ENCODE measurements at regions not wholly inside any gene's neighbourhood (a gene's known extent, or its start where the extent isn't known, plus 50 kb on each side); places are given as distances from the start of the nearest gene placed in this dataset.

- Histone ChIP-seq H3K9me3 (replicated peaks; ENCODE audit: control insufficient read depth, insufficient read depth, low read length) (no peaks in the 10 kb centered on the region), H4K20me1 (replicated peaks; ENCODE audit: control insufficient read depth, extremely low read depth, insufficient read depth, low read length) (no peaks in the 10 kb centered on the region), H3K27ac (ENCODE audit: insufficient read depth, low read depth, low read length) (no peak overlapping the region), H3K4me3 (replicated peaks in 1 of 3; ENCODE audit: insufficient read depth in 1 of 3, low read depth in 1 of 3, low read length in 3 of 3) (no peak overlapping the region), H3K27me3 (ENCODE audit: control insufficient read depth in 2 of 2, insufficient read depth in 2 of 2, low read length in 2 of 2) (no peaks in the 10 kb centered on the region), H3K79me2 (ENCODE audit: control insufficient read depth, insufficient read depth, low read length) (no peaks in the 10 kb centered on the region), H3K9me1 (replicated peaks; ENCODE audit: control insufficient read depth, extremely low read depth, insufficient read depth, low read length) (no peaks in the 10 kb centered on the region), H3K9ac (replicated peaks; ENCODE audit: extremely low read depth, insufficient read depth, low read length) (no peak overlapping the region), H3K4me1 (ENCODE audit: control insufficient read depth, extremely low read depth, insufficient read depth, low read length) (no peaks in the 10 kb centered on the region), H3K4me2 (ENCODE audit: insufficient read depth, low read length) (no peak overlapping the region), H2AFZ (ENCODE audit: low read depth, low read length) (no peak overlapping the region), H3K36me3 (ENCODE audit: control insufficient read depth in 2 of 2, extremely low read depth in 1 of 2, insufficient read depth in 2 of 2, low read length in 2 of 2) (no peaks in the 10 kb centered on the region)
- no peak for TF ChIP-seq GATA2 (IDR thresholded peaks at IDR 0.05; ENCODE audit: insufficient read depth, insufficient read length, low read depth, low read length)
- no peak for TF ChIP-seq FOS (IDR thresholded peaks at IDR 0.05; ENCODE audit: borderline replicate concordance, insufficient read depth, low read length)
- TF ChIP-seq CTCF (IDR thresholded peaks at IDR 0.05; ENCODE audit: extremely low read depth in 1 of 2, insufficient read depth in 1 of 2, low read depth in 1 of 2, low read length in 2 of 2): no peak
- FAIRE-seq (no peak), DNase-seq (ENCODE audit: low read depth, low spot score) (no peak)
- no TSS peak for BruUV-seq (replicated peaks)
- dilution Hi-C loops (cut with MboI; ENCODE audit: extremely low pct_ligation_motif_present, low sequenced_read_pairs) (no loop called here), intact Hi-C loops (cut with micrococcal nuclease) (no loop called here)
- ChIA-PET POLR2A (no interaction called here), CTCF (no interaction called here)
Observed at GRCh38 chr17:72494566-72494965, 373.7 kb downstream of the SOX9 start.

GRCh38 chr17:72496461-72496860 lies 375.6 kb downstream of the SOX9 start:
- Histone ChIP-seq H3K9me1 (replicated peaks; ENCODE audit: control insufficient read depth, extremely low read depth, insufficient read depth, low read length) (no peaks in the 10 kb centered on the region), H3K27me3 (ENCODE audit: control insufficient read depth in 2 of 2, insufficient read depth in 2 of 2, low read length in 2 of 2) (no peaks in the 10 kb centered on the region), H2AFZ (ENCODE audit: low read depth, low read length) (no peak overlapping the region), H3K4me2 (ENCODE audit: insufficient read depth, low read length) (no peak overlapping the region), H3K4me3 (replicated peaks in 1 of 3; ENCODE audit: insufficient read depth in 1 of 3, low read depth in 1 of 3, low read length in 3 of 3) (no peak overlapping the region), H3K9ac (replicated peaks; ENCODE audit: extremely low read depth, insufficient read depth, low read length) (no peak overlapping the region), H3K27ac (ENCODE audit: insufficient read depth, low read depth, low read length) (no peak overlapping the region), H3K4me1 (ENCODE audit: control insufficient read depth, extremely low read depth, insufficient read depth, low read length) (no peaks in the 10 kb centered on the region), H4K20me1 (replicated peaks; ENCODE audit: control insufficient read depth, extremely low read depth, insufficient read depth, low read length) (no peaks in the 10 kb centered on the region), H3K9me3 (replicated peaks; ENCODE audit: control insufficient read depth, insufficient read depth, low read length) (no peaks in the 10 kb centered on the region), H3K36me3 (ENCODE audit: control insufficient read depth in 2 of 2, extremely low read depth in 1 of 2, insufficient read depth in 2 of 2, low read length in 2 of 2) (no peaks in the 10 kb centered on the region), H3K79me2 (ENCODE audit: control insufficient read depth, insufficient read depth, low read length) (no peaks in the 10 kb centered on the region)
- no TSS peak for BruUV-seq (replicated peaks)
- no peak for FAIRE-seq
- CTCF ChIA-PET: no interaction called here
- DNase-seq (ENCODE audit: low read depth, low spot score): no peak
- intact Hi-C loops (cut with micrococcal nuclease) (no loop called here), dilution Hi-C loops (cut with MboI; ENCODE audit: extremely low pct_ligation_motif_present, low sequenced_read_pairs) (no loop called here)
- POLR2A ChIA-PET: no interaction called here
- TF ChIP-seq FOS (IDR thresholded peaks at IDR 0.05; ENCODE audit: borderline replicate concordance, insufficient read depth, low read length) (no peak), JUN (IDR thresholded peaks at IDR 0.05; ENCODE audit: borderline replicate concordance, insufficient read depth, insufficient read length, low read depth) (no peak), GATA2 (IDR thresholded peaks at IDR 0.05; ENCODE audit: insufficient read depth, insufficient read length, low read depth, low read length) (no peak), POLR2A (IDR thresholded peaks at IDR 0.05; ENCODE audit: low read depth, low read length) (no peak), MYC (IDR thresholded peaks at IDR 0.05; ENCODE audit: low read depth, low read length) (no peak), CTCF (IDR thresholded peaks at IDR 0.05; ENCODE audit: extremely low read depth in 1 of 2, insufficient read depth in 1 of 2, low read depth in 1 of 2, low read length in 2 of 2) (no peak)
